PC-3 (cell line): ENCODE measurements at regions not wholly inside any gene's neighbourhood (a gene's known extent, or its start where the extent isn't known, plus 50 kb on each side); places are given as distances from the start of the nearest gene placed in this dataset.

Experiments
- ATAC-seq: fragments of 200-7000 bp; cut with Tn5 transposase; 2 replicates; pipeline ENCODE4 v1.9.1; 2020; ENCODE audit warnings: mild to moderate bottlenecking, moderate library complexity
- BruUV-seq: library from RNA; stranded (reverse); fragments of 400-500 nt; replicated peaks from 2 replicates; lab custom pipeline; 2021; lab: Mats Ljungman, UMichigan
- CTCF ChIA-PET: fragments of 300-600 bp; sonication (Branson Sonifier 250); formaldehyde crosslinking; loops from one replicate; lab custom pipeline; 2022; ENCODE audit warnings: antibody characterized with exemption; lab: Charles Lee
- POLR2A ChIA-PET: fragments of 300-600 bp; sonication (Branson Sonifier 250); formaldehyde crosslinking; loops from one replicate; lab custom pipeline; 2022; ENCODE audit warnings: antibody characterized with exemption; ENCODE audit not compliant: unreplicated experiment; lab: Charles Lee
- DNase-seq: peaks from one replicate; pipeline ENCODE4 v3.0.0-alpha.2; 2015
- H2AFZ ChIP-seq: fragments of 300-600 bp; sonication (generic); 2 replicates; pipeline ENCODE4 v1.6.0; 2016; ENCODE audit warnings: antibody characterized with exemption, low read length
- H3F3A ChIP-seq: fragments of 300-600 bp; sonication (generic); one replicate; pipeline ENCODE4 v1.6.0; 2017; ENCODE audit warnings: antibody characterized with exemption, low read length, control low read depth, mild to moderate bottlenecking; ENCODE audit not compliant: unreplicated experiment
- H3K27ac ChIP-seq: fragments of 300-600 bp; sonication (generic); 2 replicates; pipeline ENCODE4 v1.5.1; 2016; ENCODE audit warnings: mild to moderate bottlenecking, low read length
- H3K27me3 ChIP-seq: fragments of 300-600 bp; sonication (generic); 2 replicates; pipeline ENCODE4 v1.6.1; 2016; ENCODE audit warnings: low read length, mixed read lengths
- H3K36me3 ChIP-seq: fragments of 300-600 bp; sonication (generic); 2 replicates; pipeline ENCODE4 v1.6.1; 2016; ENCODE audit warnings: low read depth, mixed run types, low read length, mixed read lengths
- H3K4me1 ChIP-seq: fragments of 300-600 bp; sonication (generic); 2 replicates; pipeline ENCODE4 v1.5.1; 2016; ENCODE audit warnings: low read length; ENCODE audit not compliant: insufficient read depth
- H3K4me2 ChIP-seq: fragments of 300-600 bp; sonication (generic); 2 replicates; pipeline ENCODE4 v1.6.0; 2016; ENCODE audit warnings: low read length
- H3K4me3 ChIP-seq: fragments of 300-600 bp; sonication (generic); 2 replicates; pipeline ENCODE4 v1.5.1; 2016; ENCODE audit warnings: mild to moderate bottlenecking, low read length, mixed read lengths
- H3K79me2 ChIP-seq: fragments of 300-600 bp; sonication (generic); 2 replicates; pipeline ENCODE4 v1.6.1; 2017; ENCODE audit warnings: low read length, mixed read lengths
- H3K9ac ChIP-seq: fragments of 300-600 bp; sonication (generic); 2 replicates; pipeline ENCODE4 v1.6.0; 2016; ENCODE audit warnings: mild to moderate bottlenecking, low read length
- H3K9me2 ChIP-seq: fragments of 300-600 bp; sonication (generic); replicated peaks from 2 replicates; pipeline ENCODE4 v1.6.1; 2016; ENCODE audit warnings: mixed run types, low read length, mixed read lengths
- H3K9me3 ChIP-seq: fragments of 300-600 bp; sonication (generic); 2 replicates; pipeline ENCODE4 v1.6.1; 2016; ENCODE audit warnings: low read length, mixed read lengths
- H4K20me1 ChIP-seq: fragments of 300-600 bp; sonication (generic); 2 replicates; pipeline ENCODE4 v1.6.1; 2016; ENCODE audit warnings: low read length, mixed read lengths
- EZH2 ChIP-seq: fragments of 300-600 bp; sonication (generic); IDR thresholded peaks from one replicate; pipeline ENCODE4 v1.6.1; 2017; ENCODE audit warnings: antibody characterized with exemption, mild to moderate bottlenecking, low read length; ENCODE audit not compliant: unreplicated experiment
- EZH2phosphoT487 ChIP-seq: fragments of 300-600 bp; sonication (generic); IDR thresholded peaks from 2 replicates; pipeline ENCODE4 v1.6.1; 2018; ENCODE audit warnings: mild to moderate bottlenecking, antibody characterized with exemption, low read length, borderline replicate concordance
- intact Hi-C: fragments of 100-400 bp; cut with micrococcal nuclease; formaldehyde crosslinking; loops from 2 replicates; pipeline ENCODE4 v1.9.0; 2023
- TF ChIP-seq, protein P1 (sequence below): fragments of 300-600 bp; sonication (generic); conservative IDR thresholded peaks from 2 replicates; pipeline ENCODE4 v1.5.1; 2017; ENCODE audit warnings: antibody characterized with exemption, low read depth, mild to moderate bottlenecking, low read length

DNA sequence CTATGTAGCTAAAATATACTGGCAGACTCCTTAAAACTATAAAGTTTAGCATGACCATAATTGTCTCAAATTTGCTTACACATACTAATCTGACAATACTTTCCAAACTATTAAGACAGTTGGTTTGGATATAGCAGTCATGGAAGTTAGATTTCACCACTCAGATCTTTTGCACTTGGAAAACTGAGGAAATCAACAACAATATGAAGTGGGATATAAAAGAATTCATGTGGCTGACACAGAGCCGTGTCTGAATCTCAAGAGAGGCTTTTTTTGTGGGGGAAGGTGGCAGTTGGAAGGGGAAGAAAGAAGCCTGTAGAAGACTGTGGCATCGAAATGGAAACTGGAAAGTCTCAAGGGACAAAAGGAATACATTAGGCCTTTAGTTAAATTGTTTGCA lies 166.6 kb upstream of the FLRT2 start:
- no peak overlapping the region for H3K4me3 ChIP-seq
- H3K27ac ChIP-seq, result no peak overlapping the region
- ATAC-seq (no peak), DNase-seq (no peak)
- ChIA-PET POLR2A (no interaction called here), CTCF (no interaction called here)
- H3K4me2 ChIP-seq, result no peak overlapping the region
- H3K9me2 ChIP-seq, result no peaks in the 10 kb centered on the region
- H3K27me3 ChIP-seq, result no peaks in the 10 kb centered on the region
- no peaks in the 10 kb centered on the region for H3F3A ChIP-seq
- intact Hi-C loops, result no loop called here
- H3K36me3 ChIP-seq, result no peaks in the 10 kb centered on the region
- peaks cover 12% of the 10 kb centered on the region; the same call in 1 of the 2 replicates for H3K9me3 ChIP-seq
- no peaks in the 10 kb centered on the region for H4K20me1 ChIP-seq
- no peaks in the 10 kb centered on the region for H3K79me2 ChIP-seq
- no peak overlapping the region for H3K9ac ChIP-seq
- TF ChIP-seq, protein P1, sequence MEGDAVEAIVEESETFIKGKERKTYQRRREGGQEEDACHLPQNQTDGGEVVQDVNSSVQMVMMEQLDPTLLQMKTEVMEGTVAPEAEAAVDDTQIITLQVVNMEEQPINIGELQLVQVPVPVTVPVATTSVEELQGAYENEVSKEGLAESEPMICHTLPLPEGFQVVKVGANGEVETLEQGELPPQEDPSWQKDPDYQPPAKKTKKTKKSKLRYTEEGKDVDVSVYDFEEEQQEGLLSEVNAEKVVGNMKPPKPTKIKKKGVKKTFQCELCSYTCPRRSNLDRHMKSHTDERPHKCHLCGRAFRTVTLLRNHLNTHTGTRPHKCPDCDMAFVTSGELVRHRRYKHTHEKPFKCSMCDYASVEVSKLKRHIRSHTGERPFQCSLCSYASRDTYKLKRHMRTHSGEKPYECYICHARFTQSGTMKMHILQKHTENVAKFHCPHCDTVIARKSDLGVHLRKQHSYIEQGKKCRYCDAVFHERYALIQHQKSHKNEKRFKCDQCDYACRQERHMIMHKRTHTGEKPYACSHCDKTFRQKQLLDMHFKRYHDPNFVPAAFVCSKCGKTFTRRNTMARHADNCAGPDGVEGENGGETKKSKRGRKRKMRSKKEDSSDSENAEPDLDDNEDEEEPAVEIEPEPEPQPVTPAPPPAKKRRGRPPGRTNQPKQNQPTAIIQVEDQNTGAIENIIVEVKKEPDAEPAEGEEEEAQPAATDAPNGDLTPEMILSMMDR, result no peak
- no peak for TF ChIP-seq EZH2phosphoT487
- no peak overlapping the region for H2AFZ ChIP-seq
- BruUV-seq, result no TSS peak
- no peaks in the 10 kb centered on the region for H3K4me1 ChIP-seq

DNA sequence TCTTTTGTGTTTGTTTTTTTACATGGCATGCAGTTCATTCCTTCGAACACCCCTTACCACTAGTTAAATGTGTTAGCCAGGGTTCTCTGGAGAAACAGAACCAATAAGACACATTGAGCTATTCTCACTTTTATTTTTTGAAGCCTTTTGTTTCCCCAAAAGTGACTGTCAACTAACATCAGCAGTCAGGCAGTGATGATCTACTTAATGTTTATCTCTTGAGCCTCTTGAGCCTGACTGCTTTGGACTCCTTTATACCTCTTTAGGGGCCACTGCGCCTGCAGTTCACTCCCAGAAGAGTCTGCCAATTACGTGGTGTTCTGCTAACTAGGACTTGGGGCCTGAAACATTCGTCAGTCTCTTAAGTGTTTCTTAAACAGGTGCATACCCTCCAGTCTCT lies 163.7 kb upstream of the FLRT2 start:
- Histone ChIP-seq H4K20me1 (no peaks in the 10 kb centered on the region), H3K9me2 (no peaks in the 10 kb centered on the region), H3K4me2 (no peak overlapping the region), H3K27me3 (no peaks in the 10 kb centered on the region), H3K79me2 (no peaks in the 10 kb centered on the region), H3F3A (no peaks in the 10 kb centered on the region), H3K4me3 (no peak overlapping the region), H3K9me3 (peaks cover 3% of the 10 kb centered on the region; the same call in 1 of the 2 replicates), H3K27ac (no peak overlapping the region), H3K36me3 (no peaks in the 10 kb centered on the region), H3K9ac (no peak overlapping the region), H3K4me1 (no peaks in the 10 kb centered on the region), H2AFZ (no peak overlapping the region)
- ChIA-PET CTCF (no interaction called here), POLR2A (no interaction called here)
- ATAC-seq (no peak), DNase-seq (no peak)
- intact Hi-C loops, result no loop called here
- no TSS peak for BruUV-seq
- TF ChIP-seq EZH2, result no peak
- no peak for TF ChIP-seq EZH2phosphoT487
- TF ChIP-seq, protein P1, result no peak

DNA sequence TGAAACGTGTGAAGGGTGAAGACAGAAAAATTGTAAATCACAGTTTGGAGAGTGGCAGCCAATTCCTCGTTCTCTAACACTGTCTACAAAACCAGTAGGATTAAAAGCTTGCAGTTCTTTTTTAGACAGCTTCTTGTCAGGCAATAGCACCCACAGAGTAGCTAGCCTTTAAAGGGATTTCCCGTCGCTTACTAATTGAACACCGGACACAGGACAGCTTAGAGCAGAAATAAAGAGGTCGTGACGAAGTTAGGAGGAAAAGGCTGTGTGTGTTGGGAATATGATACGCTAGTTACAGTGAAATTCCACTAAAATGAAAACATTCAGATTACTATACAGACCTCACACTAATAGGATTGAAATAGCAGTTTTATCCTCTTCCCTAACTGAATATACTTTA lies 149.1 kb upstream of the FLRT2 start:
- H3K9me2 ChIP-seq, result no peaks in the 10 kb centered on the region
- no TSS peak for BruUV-seq
- H2AFZ ChIP-seq, result no peak overlapping the region
- H3F3A ChIP-seq, result no peaks in the 10 kb centered on the region
- CTCF ChIA-PET, result no interaction called here
- H3K27me3 ChIP-seq, result no peaks in the 10 kb centered on the region
- no peaks in the 10 kb centered on the region for H4K20me1 ChIP-seq
- H3K4me3 ChIP-seq, result no peak overlapping the region
- H3K36me3 ChIP-seq, result no peaks in the 10 kb centered on the region
- no peaks in the 10 kb centered on the region for H3K4me1 ChIP-seq
- H3K9ac ChIP-seq, result no peak overlapping the region
- H3K9me3 ChIP-seq, result no peaks in the 10 kb centered on the region; the same call in 1 of the 2 replicates
- intact Hi-C loops, result no loop called here
- DNase-seq, result no peak
- ATAC-seq, result no peak
- no peaks in the 10 kb centered on the region for H3K79me2 ChIP-seq
- H3K27ac ChIP-seq, result no peak overlapping the region
- no peak overlapping the region for H3K4me2 ChIP-seq
- TF ChIP-seq, protein P1, result no peak
- TF ChIP-seq EZH2phosphoT487 (no peak), EZH2 (no peak)
- POLR2A ChIA-PET, result no interaction called here
